Body of pancreas (tissue), 4 donors: ENCODE measurements at regions not wholly inside any gene's neighbourhood (a gene's known extent, or its start where the extent isn't known, plus 50 kb on each side); places are given as distances from the start of the nearest gene placed in this dataset.

Experiments used
- CTCF ChIP-seq, 7 experiments: fragments of 450-650 bp in 4 of 7; fragments of 200-600 bp in 3 of 7; sonication (generic) in 3 of 7; IDR thresholded peaks; one replicate each; pipeline ENCODE4 v1.5.1; 2016 to 2019; ENCODE audit warnings: antibody characterized with exemption in 7 of 7
- POLR2A ChIP-seq, 3 donors: fragments of 450-650 bp; IDR thresholded peaks; one replicate each; pipeline ENCODE4 v1.6.1; 2016; ENCODE audit warnings: antibody characterized with exemption in 3 of 3, mild to moderate bottlenecking in 2 of 3

GRCh38 chr16:82440336-82440735, 186.4 kb upstream of the CDH13 start:
- TF ChIP-seq POLR2A (IDR thresholded peaks at IDR 0.05) = no peak
- no peak for TF ChIP-seq CTCF (IDR thresholded peaks at IDR 0.05)
